ENCODE measurements at regions not wholly inside any gene's neighbourhood (a gene's known extent, or its start where the extent isn't known, plus 50 kb on each side); places are given as distances from the start of the nearest gene placed in this dataset.

GRCh38 chr5:68970617-68971016 lies 123.2 kb upstream of the SLC30A5 start:
- TF ChIP-seq CTCF (IDR thresholded peaks at IDR 0.05; ENCODE audit: low read depth, low read length, missing control alignments) = no peak
- DNase-seq (ENCODE audit: extremely low read depth, low read depth) = no peak
- no peak overlapping the region for H3K4me3 ChIP-seq (replicated peaks; ENCODE audit: low read depth, low read length)

DNA sequence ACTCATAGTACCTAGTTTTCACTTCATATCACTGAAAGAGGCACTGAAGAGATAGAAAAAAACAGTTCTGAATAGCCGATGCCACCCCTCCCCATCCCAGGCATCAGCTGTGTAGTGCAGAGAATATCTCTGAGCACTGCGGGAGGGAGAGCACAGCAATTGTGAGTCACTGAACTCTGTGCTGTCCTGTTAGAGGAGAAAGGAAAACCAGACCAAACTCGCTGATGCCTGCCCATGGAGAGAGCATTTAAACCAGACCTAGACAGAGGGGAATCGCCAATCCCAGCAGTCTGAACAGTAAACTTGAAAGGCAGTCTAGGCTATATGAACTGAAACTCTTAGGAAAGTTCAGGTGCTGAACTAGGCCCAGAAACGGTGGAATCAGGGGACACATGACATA lies 120.1 kb upstream of the SLC30A5 start:
- DNase-seq (ENCODE audit: extremely low read depth, low read depth) = no peak
- TF ChIP-seq CTCF (IDR thresholded peaks at IDR 0.05; ENCODE audit: low read depth, low read length, missing control alignments) = no peak
- no peak overlapping the region for H3K4me3 ChIP-seq (replicated peaks; ENCODE audit: low read depth, low read length)

DNA sequence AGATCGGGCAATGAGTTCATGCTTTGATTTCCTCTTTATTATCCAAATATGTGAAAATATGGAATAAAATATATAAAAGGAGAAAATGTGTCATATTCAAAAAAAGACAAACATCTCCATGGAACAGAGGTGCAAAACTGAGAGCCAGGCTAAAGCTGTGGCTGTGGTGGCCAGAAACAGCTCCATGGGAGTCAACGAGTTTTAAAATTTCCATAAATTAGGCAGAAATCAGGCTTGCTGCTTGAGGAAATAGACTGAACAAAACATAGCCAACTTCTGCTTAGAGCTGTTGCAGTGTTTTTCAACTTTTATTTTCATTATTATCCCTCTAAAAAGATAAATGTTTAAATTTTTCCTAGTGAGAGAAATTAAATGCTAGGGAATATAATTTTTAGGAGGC lies 110.8 kb upstream of the SLC30A5 start:
- no peak for TF ChIP-seq CTCF (IDR thresholded peaks at IDR 0.05; ENCODE audit: low read depth, low read length, missing control alignments)
- no peak overlapping the region for H3K4me3 ChIP-seq (replicated peaks; ENCODE audit: low read depth, low read length)
- DNase-seq (ENCODE audit: extremely low read depth, low read depth) = no peak

- no peak for DNase-seq (ENCODE audit: extremely low read depth, low read depth)
- no peak overlapping the region for H3K4me3 ChIP-seq (replicated peaks; ENCODE audit: low read depth, low read length)
- no peak for TF ChIP-seq CTCF (IDR thresholded peaks at IDR 0.05; ENCODE audit: low read depth, low read length, missing control alignments)
Observed at GRCh38 chr5:68983959-68984358, 109.9 kb upstream of the SLC30A5 start.

DNA sequence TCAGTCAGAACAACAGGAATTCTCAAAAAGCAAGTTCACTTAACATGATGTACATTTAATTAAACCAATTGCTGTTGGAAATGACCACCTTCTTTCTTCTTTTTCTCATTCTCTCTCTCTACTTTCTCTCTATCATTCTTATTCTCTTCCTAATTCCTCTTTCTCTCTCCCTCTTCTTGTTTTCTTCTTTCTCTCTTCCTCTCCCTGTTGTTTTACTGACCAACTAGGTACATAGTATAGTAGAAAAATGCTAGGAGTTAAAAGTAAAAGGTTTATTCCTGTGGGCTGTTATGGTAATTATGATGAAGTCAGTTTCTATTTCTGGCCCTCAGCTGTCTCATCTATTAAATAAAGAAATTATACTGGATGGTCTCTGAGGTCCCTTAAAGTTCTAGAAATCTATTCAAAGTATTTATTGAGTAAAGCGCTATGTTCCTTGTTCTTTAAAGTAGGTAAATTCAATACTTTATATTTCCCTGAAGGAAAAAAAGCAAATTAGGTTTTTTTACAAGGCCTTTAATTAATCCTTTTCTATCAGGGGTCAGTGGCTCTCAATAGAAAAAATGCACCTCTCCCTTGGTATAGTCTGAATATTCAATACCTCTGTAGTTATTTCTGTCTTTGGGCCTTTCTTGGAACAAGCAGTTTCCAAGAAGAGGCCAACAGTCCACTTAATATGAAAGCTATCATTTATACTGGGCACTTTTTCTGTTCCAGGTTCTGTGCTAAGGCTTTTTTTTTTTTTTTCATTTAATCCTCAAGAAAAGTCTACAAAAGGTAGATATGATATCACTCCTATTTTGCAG lies 102.3 kb upstream of the SLC30A5 start:
- no peak for DNase-seq (ENCODE audit: extremely low read depth, low read depth)
- no peak for TF ChIP-seq CTCF (IDR thresholded peaks at IDR 0.05; ENCODE audit: low read depth, low read length, missing control alignments)
- no peak overlapping the region for H3K4me3 ChIP-seq (replicated peaks; ENCODE audit: low read depth, low read length)

GRCh38 chr5:68994645-68995044 lies 99.2 kb upstream of the SLC30A5 start:
- no peak for TF ChIP-seq CTCF (IDR thresholded peaks at IDR 0.05; ENCODE audit: low read depth, low read length, missing control alignments)
- DNase-seq (ENCODE audit: extremely low read depth, low read depth) = no peak
- no peak overlapping the region for H3K4me3 ChIP-seq (replicated peaks; ENCODE audit: low read depth, low read length)

Data from HFF-Myc (cell line).